GM23338 (cell line): ENCODE measurements at regions not wholly inside any gene's neighbourhood (a gene's known extent, or its start where the extent isn't known, plus 50 kb on each side); places are given as distances from the start of the nearest gene placed in this dataset.

Source experiments
- CREB1 ChIP-seq: fragments of 250-450 bp; sonication (Bioruptor Pico); IDR thresholded peaks from 2 replicates; pipeline ENCODE4 v1.5.0; 2020; ENCODE audit warnings: low read depth, mild to moderate bottlenecking, moderate library complexity
- CTCF ChIP-seq, 2 experiments: fragments of 200-600 bp in 1 of 2; sonication (generic) in 1 of 2; conservative IDR thresholded peaks; 2 replicates each; pipeline versions ENCODE4 v1.5.1 to v1.6.1; 2016 to 2017; ENCODE audit warnings: antibody characterized with exemption in 2 of 2, low read depth in 2 of 2, mild to moderate bottlenecking in 2 of 2, moderate library complexity in 1 of 2
- ETS1 ChIP-seq: IDR thresholded peaks from 2 replicates; pipeline ENCODE4 v1.6.1; 2016; ENCODE audit warnings: antibody characterized with exemption
- EZH2 ChIP-seq: fragments of 200-600 bp; sonication (generic); IDR thresholded peaks from one replicate; pipeline ENCODE4 v1.8.0; 2017; ENCODE audit warnings: antibody characterized with exemption, mild to moderate bottlenecking, low read depth; ENCODE audit not compliant: unreplicated experiment
- EZH2phosphoT487 ChIP-seq: fragments of 200-600 bp; sonication (generic); IDR thresholded peaks from one replicate; pipeline ENCODE4 v1.8.1; 2018; ENCODE audit warnings: antibody characterized with exemption; ENCODE audit not compliant: unreplicated experiment
- JUNB ChIP-seq: IDR thresholded peaks from one replicate; pipeline ENCODE4 v1.6.1; 2016; ENCODE audit warnings: antibody characterized with exemption; ENCODE audit not compliant: unreplicated experiment
- NANOG ChIP-seq: IDR thresholded peaks from 2 replicates; pipeline ENCODE4 v1.6.1; 2016; ENCODE audit warnings: antibody characterized with exemption, borderline replicate concordance
- POLR2AphosphoS5 ChIP-seq: IDR thresholded peaks from 2 replicates; pipeline ENCODE4 v1.6.1; 2016; ENCODE audit warnings: antibody characterized with exemption, low read depth
- REST ChIP-seq: IDR thresholded peaks from one replicate; pipeline ENCODE4 v1.6.1; 2018; ENCODE audit warnings: antibody characterized with exemption; ENCODE audit not compliant: unreplicated experiment
- STAT1 ChIP-seq: IDR thresholded peaks from one replicate; pipeline ENCODE4 v1.6.1; 2016; ENCODE audit warnings: antibody characterized with exemption; ENCODE audit not compliant: unreplicated experiment
- ZNF114 ChIP-seq: fragments of 250-450 bp; sonication (Bioruptor Pico); IDR thresholded peaks from 2 replicates; pipeline ENCODE4 v1.5.0; 2020; ENCODE audit warnings: mild to moderate bottlenecking, moderate library complexity
- ZNF331 ChIP-seq: fragments of 250-450 bp; sonication (Bioruptor Pico); IDR thresholded peaks from 2 replicates; pipeline ENCODE4 v1.5.0; 2020; ENCODE audit warnings: low read depth, mild to moderate bottlenecking, moderate library complexity
- ZNF462 ChIP-seq: fragments of 250-450 bp; sonication (Bioruptor Pico); IDR thresholded peaks from 2 replicates; pipeline ENCODE4 v1.5.0; 2020; ENCODE audit warnings: mild to moderate bottlenecking, moderate library complexity

GRCh38 chr1:42010381-42010780 lies 91.7 kb upstream of the HIVEP3 start:
- TF ChIP-seq CTCF (conservative IDR thresholded peaks at IDR 0.05; ENCODE audit: low read depth in 2 of 2) (no peak), CREB1 (no peak), REST (no peak), EZH2 (no peak), ZNF331 (CRISPR knock-in tag) (no peak), POLR2AphosphoS5 (no peak), JUNB (no peak), EZH2phosphoT487 (no peak), ZNF114 (CRISPR knock-in tag) (no peak), NANOG (no peak), STAT1 (no peak), ETS1 (no peak), ZNF462 (CRISPR knock-in tag) (no peak)
